Adipocyte (in vitro differentiated cells): ENCODE measurements at regions not wholly inside any gene's neighbourhood (a gene's known extent, or its start where the extent isn't known, plus 50 kb on each side); places are given as distances from the start of the nearest gene placed in this dataset.
"Not testable (repeated sequence)": the region's sequence is repeated elsewhere in the genome, so short reads cannot be mapped to it uniquely, and the experiment has no call there.

ENCODE experiments used
- DNase-seq: peaks from one replicate; pipeline ENCODE4 v3.0.0-alpha.2; 2015; ENCODE audit warnings: low read depth
- H3K27me3 ChIP-seq: replicated peaks from 2 replicates; pipeline ENCODE4 v1.7.0; 2013; ENCODE audit warnings: mild to moderate bottlenecking, low read length, moderate library complexity; ENCODE audit not compliant: control insufficient read depth, insufficient read depth
- H3K36me3 ChIP-seq: 2 replicates; pipeline ENCODE4 v1.7.0; 2013; ENCODE audit warnings: low read length, mild to moderate bottlenecking, moderate library complexity; ENCODE audit not compliant: control insufficient read depth, insufficient read depth, severe bottlenecking
- H3K4me1 ChIP-seq: 2 replicates; pipeline ENCODE4 v1.7.0; 2013; ENCODE audit warnings: mild to moderate bottlenecking, low read length, moderate library complexity; ENCODE audit not compliant: control insufficient read depth, insufficient read depth
- H3K4me3 ChIP-seq: 2 replicates; pipeline ENCODE4 v1.7.0; 2013; ENCODE audit warnings: mild to moderate bottlenecking, low read length, moderate library complexity
- H3K9ac ChIP-seq: 2 replicates; pipeline ENCODE4 v1.7.0; 2013; ENCODE audit warnings: mild to moderate bottlenecking, low read length, moderate library complexity
- H3K9me3 ChIP-seq: 2 replicates; pipeline ENCODE4 v1.7.0; 2013; ENCODE audit warnings: mild to moderate bottlenecking, low read length, moderate library complexity; ENCODE audit not compliant: control insufficient read depth

DNA sequence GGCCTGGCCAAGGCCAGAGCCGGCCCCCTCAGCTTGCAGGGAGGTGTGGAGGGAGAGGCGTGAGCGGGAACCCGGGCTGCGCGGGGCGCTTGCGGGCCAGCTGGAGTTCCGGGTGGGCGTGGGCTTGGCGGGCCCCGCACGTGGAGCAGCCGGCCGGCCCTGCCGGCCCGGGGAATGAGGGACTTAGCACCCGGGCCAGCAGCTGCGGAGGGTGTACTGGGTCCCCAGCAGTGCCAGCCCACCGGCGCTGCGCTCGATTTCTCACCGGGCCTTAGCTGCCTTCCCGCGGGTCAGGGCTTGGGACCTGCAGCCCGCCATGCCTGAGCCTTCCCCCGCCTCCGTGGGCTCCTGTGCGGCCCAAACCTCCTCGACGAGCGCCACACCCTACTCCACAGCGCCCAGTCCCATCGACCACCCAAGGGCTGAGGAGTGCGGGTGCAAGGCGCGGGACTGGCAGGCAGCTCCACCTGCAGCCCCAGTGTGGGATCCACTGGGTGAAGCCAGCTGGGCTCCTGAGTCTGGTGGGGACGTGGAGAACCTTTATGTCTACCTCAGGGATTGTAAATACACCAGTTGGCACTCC is 1800.2 kb downstream of the MRPL39 start:
- H3K9me3 ChIP-seq, H3K9ac ChIP-seq, H3K36me3 ChIP-seq: not testable (repeated sequence)

DNA sequence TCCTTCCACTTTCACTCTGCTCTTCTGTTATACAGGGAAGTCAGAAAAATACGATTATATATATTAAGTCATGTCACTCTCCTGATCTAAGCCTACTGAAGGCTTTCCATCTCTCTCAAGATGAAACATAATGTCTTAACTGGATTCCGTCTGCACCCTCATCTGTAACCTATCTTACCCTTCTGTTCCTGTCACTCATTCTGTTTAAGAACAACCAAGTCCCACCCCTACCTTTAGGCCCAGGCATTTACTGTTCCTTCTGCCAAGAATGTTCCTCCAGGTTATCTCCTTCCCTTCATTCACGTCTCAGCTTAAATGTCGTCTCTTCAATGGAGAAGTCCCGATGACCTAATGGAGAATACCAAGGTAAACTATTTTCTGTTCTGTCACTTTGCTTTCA is 1802.4 kb downstream of the MRPL39 start:
- no peak overlapping the region for H3K9ac ChIP-seq
- DNase-seq, result no peak
- no peaks in the 10 kb centered on the region for H3K9me3 ChIP-seq
- no peaks in the 10 kb centered on the region for H3K27me3 ChIP-seq
- no peak overlapping the region for H3K4me3 ChIP-seq
- no peaks in the 10 kb centered on the region for H3K4me1 ChIP-seq
- no peaks in the 10 kb centered on the region for H3K36me3 ChIP-seq

More for the DNA sequence above, 1800.2 kb downstream of the MRPL39 start:
- not testable (repeated sequence) for H3K4me3 ChIP-seq, DNase-seq, H3K4me1 ChIP-seq, H3K27me3 ChIP-seq

DNA sequence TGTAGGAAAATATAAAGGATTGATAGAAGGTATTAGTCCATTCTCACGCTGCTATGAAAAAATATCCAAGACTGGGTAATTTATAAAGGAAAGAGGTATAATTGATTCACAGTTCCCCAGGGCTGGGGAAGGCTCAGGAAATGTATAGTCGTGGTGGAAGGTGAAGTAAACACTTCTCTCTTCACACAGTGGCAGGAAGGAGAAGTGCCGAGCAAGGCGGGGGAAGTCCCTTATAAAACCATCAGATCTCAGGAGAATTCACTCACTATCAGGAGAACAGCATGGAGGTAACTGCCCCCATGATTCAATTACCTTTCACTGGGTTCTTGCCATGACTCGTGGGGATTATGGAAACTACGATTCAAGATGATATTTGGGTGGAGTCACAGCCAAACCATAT is 1806.0 kb downstream of the MRPL39 start:
- no peaks in the 10 kb centered on the region for H3K36me3 ChIP-seq
- no peaks in the 10 kb centered on the region for H3K27me3 ChIP-seq
- no peak for DNase-seq
- no peak overlapping the region for H3K9ac ChIP-seq
- no peak overlapping the region for H3K4me3 ChIP-seq
- no peaks in the 10 kb centered on the region for H3K4me1 ChIP-seq
- no peaks in the 10 kb centered on the region for H3K9me3 ChIP-seq

DNA sequence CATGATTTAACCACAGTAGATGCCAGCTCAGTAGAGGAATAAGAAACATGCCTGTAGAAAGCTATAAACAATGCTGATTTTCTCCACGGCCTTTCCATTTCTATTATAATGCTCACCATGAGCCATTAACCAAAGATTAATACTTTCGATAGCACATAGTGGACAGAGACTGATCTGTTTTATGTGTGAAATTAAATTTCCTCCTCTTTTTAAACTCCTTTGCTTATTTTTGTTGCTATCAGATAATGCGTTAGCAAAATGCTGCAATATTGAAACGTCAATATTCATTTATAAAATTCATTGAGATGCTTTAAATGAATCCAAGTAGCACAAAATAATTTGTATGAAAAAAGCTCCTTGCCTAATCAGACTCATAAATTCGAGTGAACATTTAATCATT is 1807.9 kb downstream of the MRPL39 start:
- Histone ChIP-seq H3K4me1 (no peaks in the 10 kb centered on the region), H3K9me3 (no peaks in the 10 kb centered on the region), H3K9ac (no peak overlapping the region), H3K36me3 (no peaks in the 10 kb centered on the region), H3K27me3 (no peaks in the 10 kb centered on the region), H3K4me3 (no peak overlapping the region)
- no peak for DNase-seq

DNA sequence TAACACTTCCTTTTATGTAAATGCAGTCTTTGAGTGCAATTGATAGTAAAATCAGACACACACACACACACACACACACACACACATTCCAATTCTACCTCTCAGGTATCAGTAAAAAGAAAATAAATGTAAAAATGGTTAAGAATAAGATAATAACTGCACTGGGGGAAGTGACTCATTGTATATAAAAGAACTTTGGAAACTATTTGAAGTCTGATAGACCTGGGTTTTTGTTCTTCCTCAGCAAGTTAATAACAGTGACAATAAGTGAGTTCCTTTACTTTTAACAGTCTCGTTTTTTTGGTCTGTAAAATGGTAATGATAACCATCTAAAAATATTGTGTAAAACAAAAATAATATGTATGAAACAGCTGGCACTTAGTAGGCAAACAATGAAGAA is 1815.0 kb downstream of the MRPL39 start:
- Histone ChIP-seq H3K36me3 (no peaks in the 10 kb centered on the region), H3K4me3 (no peak overlapping the region)

DNA sequence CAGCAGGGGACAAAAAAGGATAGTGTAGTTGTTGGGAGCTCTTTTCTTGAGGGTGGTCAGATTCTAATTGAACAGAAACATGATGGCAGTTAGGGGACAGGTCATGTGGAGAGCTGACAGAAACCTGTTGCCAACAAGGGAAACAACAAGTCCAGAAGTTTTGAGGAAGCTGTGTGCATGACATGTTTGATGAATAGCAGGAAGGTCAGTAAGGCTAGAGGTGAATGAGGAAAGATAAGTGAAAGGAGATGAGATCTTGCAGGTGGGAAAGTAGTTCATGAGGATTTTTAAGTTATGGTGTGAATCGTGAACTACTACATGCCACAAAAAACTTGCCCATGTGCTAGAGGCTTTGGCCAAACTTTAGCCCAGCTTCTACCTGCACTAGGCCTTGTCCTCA is 1817.4 kb downstream of the MRPL39 start:
- H3K4me3 ChIP-seq, result no peak overlapping the region
- no peaks in the 10 kb centered on the region for H3K36me3 ChIP-seq
- no peaks in the 10 kb centered on the region for H3K27me3 ChIP-seq
- DNase-seq, result no peak
- H3K4me1 ChIP-seq, result no peaks in the 10 kb centered on the region
- H3K9ac ChIP-seq, result no peak overlapping the region
- no peaks in the 10 kb centered on the region for H3K9me3 ChIP-seq

More for the DNA sequence above, 1815.0 kb downstream of the MRPL39 start:
- Histone ChIP-seq H3K27me3 (no peaks in the 10 kb centered on the region), H3K9me3 (no peaks in the 10 kb centered on the region), H3K4me1 (no peaks in the 10 kb centered on the region), H3K9ac (no peak overlapping the region)
- DNase-seq, result no peak

DNA sequence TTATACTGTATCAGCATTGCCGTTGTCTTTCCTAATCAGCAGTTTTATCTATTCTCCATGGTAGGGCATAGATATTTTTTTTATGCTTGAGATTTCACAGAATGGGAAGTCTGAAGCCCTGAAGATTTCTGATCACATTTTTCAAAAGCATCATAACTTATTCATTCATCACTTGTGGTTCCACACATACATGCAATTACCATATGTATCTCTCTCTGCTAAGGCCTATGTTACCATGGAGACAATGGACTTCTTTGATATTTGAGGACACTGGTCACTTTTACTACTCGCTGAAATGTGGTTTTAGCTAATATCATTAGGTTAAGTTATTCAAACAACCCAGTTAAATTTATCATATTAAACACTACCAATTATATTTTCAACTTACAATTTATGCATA is 1827.0 kb downstream of the MRPL39 start:
- Histone ChIP-seq H3K36me3 (no peaks in the 10 kb centered on the region), H3K4me1 (no peaks in the 10 kb centered on the region), H3K9ac (no peak overlapping the region), H3K4me3 (no peak overlapping the region), H3K9me3 (no peaks in the 10 kb centered on the region), H3K27me3 (no peaks in the 10 kb centered on the region)
- no peak for DNase-seq

DNA sequence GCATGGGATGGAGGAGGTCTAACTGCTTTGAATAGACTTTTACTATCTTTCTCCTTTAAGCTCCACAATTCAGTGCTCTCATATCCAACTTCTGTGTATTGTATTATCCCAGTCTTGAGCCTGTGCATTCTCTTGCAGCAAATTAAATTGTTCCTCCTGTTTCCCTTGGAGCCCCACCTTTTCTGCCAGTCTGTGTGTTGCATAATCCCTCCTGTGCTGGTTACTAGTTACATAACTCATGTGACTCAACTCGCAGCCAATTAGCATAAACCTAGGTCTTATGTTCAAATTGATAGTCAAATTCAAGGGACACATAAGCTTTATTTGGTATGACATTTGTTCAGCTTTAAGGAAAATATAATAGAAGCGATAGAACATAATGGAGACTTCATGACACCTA is 1863.5 kb downstream of the MRPL39 start:
- no peaks in the 10 kb centered on the region for H3K36me3 ChIP-seq

DNA sequence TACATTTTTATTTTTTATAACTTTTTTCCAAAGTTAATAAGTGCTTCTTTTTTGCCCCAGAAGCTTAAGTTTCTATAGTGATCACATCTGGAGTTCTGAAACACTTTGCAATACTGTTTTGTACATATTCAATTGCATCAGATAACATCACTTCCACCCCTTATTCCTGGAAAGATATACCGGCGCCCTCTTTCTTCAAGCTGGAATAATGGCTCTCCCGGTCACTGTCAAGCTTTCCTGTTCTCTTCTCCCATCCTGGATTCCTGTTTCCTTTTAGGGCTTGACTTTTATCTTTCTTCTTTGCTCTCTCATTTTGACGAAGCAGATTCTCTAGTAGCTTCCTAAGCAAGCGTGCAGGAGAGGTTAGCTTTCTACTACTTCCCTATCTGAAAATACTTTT is 1866.8 kb downstream of the MRPL39 start:
- no peaks in the 10 kb centered on the region for H3K36me3 ChIP-seq
- no peaks in the 10 kb centered on the region for H3K27me3 ChIP-seq
- no peak for DNase-seq
- H3K9ac ChIP-seq, result no peak overlapping the region
- no peaks in the 10 kb centered on the region for H3K4me1 ChIP-seq
- H3K9me3 ChIP-seq, result peaks cover 3% of the 10 kb centered on the region
- H3K4me3 ChIP-seq, result no peak overlapping the region

More for the DNA sequence above, 1863.5 kb downstream of the MRPL39 start:
- no peak for DNase-seq
- H3K4me3 ChIP-seq, result no peak overlapping the region
- peaks cover 11% of the 10 kb centered on the region for H3K9me3 ChIP-seq
- no peaks in the 10 kb centered on the region for H3K27me3 ChIP-seq
- H3K9ac ChIP-seq, result no peak overlapping the region
- no peaks in the 10 kb centered on the region for H3K4me1 ChIP-seq

DNA sequence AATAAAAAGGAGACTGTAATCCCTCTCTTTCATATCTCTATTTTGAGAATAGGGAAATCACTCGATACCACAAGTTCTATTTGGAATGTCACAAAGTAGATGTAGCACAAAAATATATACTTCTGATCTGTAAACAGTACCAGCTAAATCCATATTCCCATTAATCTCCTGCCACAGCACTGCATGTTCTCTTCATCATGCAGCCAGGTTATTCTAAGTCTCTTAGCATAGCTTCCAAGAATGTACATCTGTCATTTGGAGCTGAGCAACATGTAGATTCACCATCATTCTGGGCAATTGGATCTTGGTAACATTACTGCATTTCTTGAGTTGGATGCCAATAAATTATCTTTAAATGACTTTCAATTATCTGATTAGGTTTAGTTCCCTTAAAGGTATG is 1874.5 kb downstream of the MRPL39 start:
- Histone ChIP-seq H3K4me3 (no peak overlapping the region), H3K9me3 (no peaks in the 10 kb centered on the region), H3K36me3 (no peaks in the 10 kb centered on the region), H3K9ac (no peak overlapping the region), H3K27me3 (no peaks in the 10 kb centered on the region), H3K4me1 (no peaks in the 10 kb centered on the region)
- no peak for DNase-seq

DNA sequence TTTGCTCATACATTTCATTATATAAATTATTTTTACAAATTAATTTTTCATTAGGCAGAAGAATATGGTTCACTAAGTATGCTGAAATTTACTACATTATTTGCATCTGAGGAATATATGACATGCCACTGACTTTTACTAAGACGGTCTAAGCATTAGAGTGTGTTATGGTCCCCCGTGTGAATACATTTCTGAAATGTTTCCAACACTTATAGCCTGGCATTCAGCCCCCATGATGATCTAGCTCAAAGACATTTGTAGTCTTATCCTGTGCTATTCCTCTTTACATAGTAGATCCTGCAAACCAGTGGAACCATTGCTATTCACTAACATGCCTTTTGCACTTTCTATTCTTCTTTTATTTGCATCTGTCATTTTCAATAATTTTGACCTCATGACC is 1878.0 kb downstream of the MRPL39 start:
- no peaks in the 10 kb centered on the region for H3K27me3 ChIP-seq
- no peak for DNase-seq
- no peak overlapping the region for H3K4me3 ChIP-seq
- no peak overlapping the region for H3K9ac ChIP-seq
- no peaks in the 10 kb centered on the region for H3K36me3 ChIP-seq
- no peaks in the 10 kb centered on the region for H3K9me3 ChIP-seq
- H3K4me1 ChIP-seq, result no peaks in the 10 kb centered on the region

DNA sequence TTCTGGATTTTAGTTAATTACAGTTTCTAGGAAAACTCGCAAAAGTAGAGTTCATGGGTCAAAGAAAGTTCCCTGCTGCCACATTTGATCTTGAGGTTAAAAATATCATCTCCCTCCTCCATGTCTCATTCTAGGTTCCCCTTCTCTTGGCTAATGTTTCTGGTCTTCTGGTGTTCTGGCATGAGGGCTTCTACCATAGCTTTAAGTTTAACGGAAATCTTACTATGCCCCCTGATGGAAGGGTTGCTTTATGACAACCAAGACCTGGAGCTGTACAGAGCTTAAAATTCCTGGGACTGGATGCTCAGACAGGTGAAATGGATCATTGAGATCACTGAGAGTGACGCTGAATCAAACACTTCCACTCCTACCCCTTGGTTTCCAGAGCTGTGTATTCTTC is 1881.7 kb downstream of the MRPL39 start:
- Histone ChIP-seq H3K36me3 (no peaks in the 10 kb centered on the region), H3K4me1 (no peaks in the 10 kb centered on the region)
- no peak for DNase-seq

More for the DNA sequence above, 1881.7 kb downstream of the MRPL39 start:
- no peaks in the 10 kb centered on the region for H3K9me3 ChIP-seq
- no peak overlapping the region for H3K9ac ChIP-seq
- H3K4me3 ChIP-seq, result no peak overlapping the region
- no peaks in the 10 kb centered on the region for H3K27me3 ChIP-seq
